ENCODE measurements at regions not wholly inside any gene's neighbourhood (a gene's known extent, or its start where the extent isn't known, plus 50 kb on each side); places are given as distances from the start of the nearest gene placed in this dataset.
"Not testable (repeated sequence)": the region's sequence is repeated elsewhere in the genome, so short reads cannot be mapped to it uniquely, and the experiment has no call there.

DNA sequence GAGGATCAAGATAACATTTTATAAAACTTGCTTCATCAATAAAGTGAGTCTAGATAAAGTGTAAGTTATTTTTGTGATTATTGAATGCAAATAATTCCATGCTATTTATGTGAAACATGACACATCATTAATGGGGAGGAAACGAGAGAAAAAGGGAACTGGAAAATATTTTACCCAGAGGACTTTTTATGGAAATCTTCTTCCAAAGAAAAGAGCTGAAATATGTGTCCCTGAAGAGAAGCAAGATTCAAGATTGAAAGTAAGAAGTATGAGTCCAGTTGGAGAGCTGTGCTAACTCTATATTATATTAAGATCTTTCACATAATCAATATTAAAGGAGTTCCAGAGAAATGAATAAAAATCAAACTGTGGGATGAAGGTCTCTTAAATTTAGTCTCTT is 1361.8 kb downstream of the GATA3 start:
- TF ChIP-seq POLR2A (IDR thresholded peaks at IDR 0.05; ENCODE audit: low read length) (no peak), GATA1 (IDR thresholded peaks at IDR 0.05; ENCODE audit: low read depth, low read length) (no peak)
- no peak for DNase-seq

DNA sequence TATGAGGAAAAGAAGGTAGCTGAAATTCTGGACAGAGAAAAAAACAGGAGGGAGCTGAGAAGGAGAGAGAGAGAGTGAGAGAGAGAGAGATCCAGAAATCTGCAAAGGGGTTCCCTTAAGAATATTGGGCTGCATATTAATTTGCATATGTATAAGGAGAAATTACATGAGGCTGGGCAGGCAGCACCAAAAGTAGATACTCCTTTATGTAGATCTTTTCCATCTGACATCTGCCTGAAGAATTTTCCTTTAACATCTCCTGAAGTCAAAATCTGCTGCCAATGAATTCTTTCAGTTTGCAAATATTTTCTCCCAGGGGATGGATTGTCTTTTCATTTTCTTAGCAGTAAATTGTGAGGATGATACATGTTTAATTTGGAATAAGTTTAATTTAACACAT is 1365.3 kb downstream of the GATA3 start:
- TF ChIP-seq GATA1 (IDR thresholded peaks at IDR 0.05; ENCODE audit: low read depth, low read length) (no peak), POLR2A (IDR thresholded peaks at IDR 0.05; ENCODE audit: low read length) (no peak)
- DNase-seq, result no peak

DNA sequence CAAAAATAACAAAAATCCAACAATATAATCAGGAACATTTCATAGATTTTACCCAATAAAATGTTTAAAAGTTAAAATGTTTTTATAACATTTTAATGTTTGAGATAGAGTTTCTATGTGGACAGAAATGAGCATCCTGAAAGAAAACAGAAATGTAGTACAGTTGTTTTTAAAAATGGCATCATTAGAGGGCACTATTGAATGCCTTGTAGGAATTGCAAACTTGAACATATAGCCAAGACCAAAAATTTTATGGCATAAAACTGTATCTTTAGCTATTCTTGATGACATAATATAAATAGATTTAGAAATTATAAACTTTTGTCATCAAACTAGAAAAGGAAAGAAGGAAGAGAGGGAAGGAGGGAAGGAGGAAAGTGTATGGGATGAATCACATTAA is 1372.7 kb downstream of the GATA3 start:
- no peak for DNase-seq
- TF ChIP-seq POLR2A (IDR thresholded peaks at IDR 0.05; ENCODE audit: low read length), result no peak
- TF ChIP-seq GATA1 (IDR thresholded peaks at IDR 0.05; ENCODE audit: low read depth, low read length), result no peak

DNA sequence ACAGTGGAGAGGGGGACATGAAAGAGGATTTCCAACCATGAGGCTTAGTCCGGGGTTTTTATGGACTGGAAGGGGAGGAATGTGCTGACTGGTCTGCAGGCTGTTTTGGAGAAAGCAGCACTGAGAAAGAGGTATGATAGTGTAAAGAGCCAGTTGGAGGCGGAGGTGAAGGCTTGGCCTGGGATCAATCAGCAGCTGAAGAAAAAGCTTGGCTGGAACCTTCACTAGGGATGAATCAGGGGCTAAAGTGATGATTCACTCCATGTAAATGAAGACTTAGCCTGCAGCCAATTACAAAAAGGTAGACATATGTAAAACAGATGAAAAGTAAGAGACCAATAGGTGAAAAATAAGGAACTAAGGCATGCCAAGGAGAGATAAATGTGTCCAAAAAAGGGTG is 1382.6 kb downstream of the GATA3 start:
- DNase-seq, result no peak

DNA sequence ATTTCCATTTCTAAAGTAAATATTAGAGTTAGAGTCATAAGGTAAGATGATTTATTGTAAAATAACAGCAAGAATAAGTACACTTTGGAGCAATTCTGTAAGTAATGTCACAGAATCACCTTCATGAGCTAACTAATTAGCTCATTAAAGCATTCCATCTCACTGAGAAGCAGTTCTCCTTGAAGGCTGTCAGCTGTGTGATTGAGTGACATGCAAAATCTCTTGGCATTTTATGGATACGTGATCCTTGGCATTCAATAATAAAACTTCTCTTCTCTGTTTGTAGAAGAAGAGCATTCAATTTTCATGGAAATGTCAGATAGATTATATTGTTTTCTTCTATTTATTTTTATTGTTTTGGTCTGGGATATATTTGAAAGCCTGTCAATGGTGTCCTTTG is 1389.3 kb downstream of the GATA3 start:
- no peak for DNase-seq
- TF ChIP-seq GATA1 (IDR thresholded peaks at IDR 0.05; ENCODE audit: low read depth, low read length) (no peak), POLR2A (IDR thresholded peaks at IDR 0.05; ENCODE audit: low read length) (no peak)

More for the DNA sequence above, 1382.6 kb downstream of the GATA3 start:
- TF ChIP-seq GATA1 (IDR thresholded peaks at IDR 0.05; ENCODE audit: low read depth, low read length), result no peak
- TF ChIP-seq POLR2A (IDR thresholded peaks at IDR 0.05; ENCODE audit: low read length), result no peak

DNA sequence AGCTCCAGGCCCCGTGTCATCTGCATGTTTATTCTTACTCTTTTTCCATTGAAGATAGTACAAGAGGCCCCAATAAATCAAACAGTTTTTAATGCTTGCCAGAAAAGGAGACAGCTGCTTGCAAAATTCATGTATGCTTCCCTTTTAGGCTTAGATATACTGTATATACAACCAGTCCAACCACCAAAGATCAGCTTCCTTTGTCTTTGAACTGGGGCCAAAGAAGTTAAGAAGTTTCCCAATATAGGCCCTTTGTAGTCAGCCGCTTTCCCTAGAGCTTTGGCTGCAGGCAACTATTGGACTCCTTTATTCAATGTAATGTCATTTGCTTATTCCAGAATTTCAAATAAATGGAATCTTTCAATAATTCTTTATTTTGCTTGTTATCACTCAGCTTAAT is 1395.0 kb downstream of the GATA3 start:
- TF ChIP-seq GATA1 (IDR thresholded peaks at IDR 0.05; ENCODE audit: low read depth, low read length) (no peak), POLR2A (IDR thresholded peaks at IDR 0.05; ENCODE audit: low read length) (no peak)

DNA sequence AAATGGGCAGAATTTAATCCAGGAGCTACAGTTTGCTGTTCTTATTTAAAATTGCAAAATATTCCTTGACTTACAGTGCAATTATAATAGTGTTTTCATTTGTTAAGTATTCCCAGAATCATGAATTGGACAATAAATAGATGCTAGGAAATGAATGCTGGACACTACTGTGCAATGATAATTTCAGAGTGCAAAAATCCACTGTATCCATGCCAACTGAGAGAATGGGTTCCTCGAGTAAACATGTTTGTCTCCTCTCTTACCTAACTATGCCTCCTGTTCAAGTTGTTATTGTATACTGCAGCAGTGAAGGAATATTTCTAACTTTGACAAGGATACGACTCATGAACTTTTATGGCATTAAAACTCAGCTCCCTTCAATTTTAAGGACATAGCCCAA is 1396.3 kb downstream of the GATA3 start:
- TF ChIP-seq POLR2A (IDR thresholded peaks at IDR 0.05; ENCODE audit: low read length), result no peak
- TF ChIP-seq GATA1 (IDR thresholded peaks at IDR 0.05; ENCODE audit: low read depth, low read length), result no peak
- DNase-seq, result no peak

More for the DNA sequence above, 1395.0 kb downstream of the GATA3 start:
- DNase-seq, result no peak

DNA sequence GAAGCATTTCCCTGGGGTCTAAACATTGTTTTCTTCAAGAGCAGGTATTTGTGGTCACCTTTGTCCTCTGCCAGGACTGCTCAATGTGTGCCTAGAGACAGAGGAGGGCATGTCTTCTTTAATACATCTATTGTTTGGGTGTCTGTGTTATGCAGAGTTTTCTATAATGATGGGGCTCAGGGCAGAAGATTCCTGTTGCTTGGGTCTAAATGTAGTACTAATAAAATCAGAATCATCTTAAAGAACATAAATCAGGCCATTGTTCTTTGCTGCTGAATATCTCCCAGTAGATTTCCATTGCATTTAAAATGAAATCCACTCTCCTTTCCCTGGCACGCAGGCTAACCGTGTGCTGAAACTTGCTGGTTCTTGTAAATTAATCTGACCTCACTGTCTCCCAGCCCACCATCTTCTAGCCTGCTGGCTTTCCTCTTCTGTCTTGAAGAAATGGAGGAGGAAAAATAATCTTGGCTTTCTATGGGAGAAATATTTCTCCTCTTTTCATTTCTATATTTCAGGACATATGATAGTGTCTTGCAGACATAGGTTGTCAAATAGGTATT is 1396.8 kb downstream of the GATA3 start:
- TF ChIP-seq GATA1 (IDR thresholded peaks at IDR 0.05; ENCODE audit: low read depth, low read length) (no peak), POLR2A (IDR thresholded peaks at IDR 0.05; ENCODE audit: low read length) (no peak)
- DNase-seq, result no peak

DNA sequence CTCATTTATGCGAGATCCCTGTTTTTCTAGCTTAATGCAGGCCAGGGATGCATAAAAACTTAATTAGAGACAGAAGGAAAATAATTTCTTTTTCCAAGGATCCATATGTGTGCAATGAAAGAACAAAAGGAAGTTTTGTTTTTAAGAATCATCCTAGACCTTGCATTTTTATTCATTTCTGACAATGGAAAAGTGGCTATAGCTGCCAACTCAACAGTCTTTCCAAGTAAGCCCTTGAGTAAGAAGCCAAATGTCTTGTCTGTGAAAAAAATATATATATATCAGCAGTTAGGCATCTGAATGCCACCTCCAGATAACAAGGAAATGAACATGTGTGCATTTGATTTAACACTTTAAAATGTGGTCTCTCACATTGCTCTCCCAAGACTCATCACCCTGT is 1397.6 kb downstream of the GATA3 start:
- no peak for TF ChIP-seq GATA1 (IDR thresholded peaks at IDR 0.05; ENCODE audit: low read depth, low read length)
- no peak for TF ChIP-seq POLR2A (IDR thresholded peaks at IDR 0.05; ENCODE audit: low read length)
- no peak for DNase-seq

DNA sequence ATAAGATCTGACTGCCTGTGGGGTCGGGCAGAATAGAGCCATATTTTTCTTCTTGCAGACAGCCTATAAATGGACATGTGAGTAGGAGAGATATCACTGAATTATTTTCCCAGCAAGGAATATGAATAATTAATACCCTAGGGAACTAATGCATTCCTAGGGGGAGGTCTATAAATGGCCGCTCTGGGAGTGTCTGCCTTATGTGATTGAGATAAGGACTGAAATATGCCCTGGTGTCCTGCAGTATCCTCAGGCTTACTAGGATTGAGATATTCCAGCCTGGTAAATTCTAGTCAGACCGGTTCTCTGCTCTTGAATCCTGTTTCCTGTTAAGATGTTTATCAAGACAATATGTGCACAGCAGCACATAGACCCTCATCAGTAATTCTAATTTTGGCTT is 1399.4 kb downstream of the GATA3 start:
- not testable (repeated sequence) for DNase-seq

DNA sequence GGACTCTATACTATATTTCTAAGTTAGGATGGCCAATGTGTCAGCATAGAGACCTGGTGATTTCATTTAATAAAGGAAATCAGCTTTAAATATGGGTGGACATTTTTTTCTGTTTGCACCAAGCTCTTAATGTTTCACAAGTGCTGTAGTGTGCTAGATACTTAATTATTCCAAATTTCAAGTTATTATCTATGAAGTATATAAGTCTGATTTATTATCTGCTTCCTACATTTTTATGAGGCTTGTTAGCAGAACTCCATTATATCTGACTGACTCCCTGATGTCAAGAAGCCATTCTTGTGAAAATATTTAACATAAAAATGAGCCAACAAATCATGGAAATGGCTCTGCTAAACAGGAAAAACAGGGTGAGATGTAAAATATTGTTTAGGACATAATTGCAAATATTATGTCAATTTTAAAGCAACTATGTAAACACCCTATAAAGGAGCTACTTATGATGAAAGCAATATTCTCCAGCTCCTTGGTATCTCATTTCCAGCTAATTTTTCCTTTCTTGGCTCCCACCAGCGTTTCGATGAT is 1415.2 kb downstream of the GATA3 start:
- TF ChIP-seq GATA1 (IDR thresholded peaks at IDR 0.05; ENCODE audit: low read depth, low read length), result no peak
- no peak for TF ChIP-seq POLR2A (IDR thresholded peaks at IDR 0.05; ENCODE audit: low read length)
- DNase-seq, result no peak

DNA sequence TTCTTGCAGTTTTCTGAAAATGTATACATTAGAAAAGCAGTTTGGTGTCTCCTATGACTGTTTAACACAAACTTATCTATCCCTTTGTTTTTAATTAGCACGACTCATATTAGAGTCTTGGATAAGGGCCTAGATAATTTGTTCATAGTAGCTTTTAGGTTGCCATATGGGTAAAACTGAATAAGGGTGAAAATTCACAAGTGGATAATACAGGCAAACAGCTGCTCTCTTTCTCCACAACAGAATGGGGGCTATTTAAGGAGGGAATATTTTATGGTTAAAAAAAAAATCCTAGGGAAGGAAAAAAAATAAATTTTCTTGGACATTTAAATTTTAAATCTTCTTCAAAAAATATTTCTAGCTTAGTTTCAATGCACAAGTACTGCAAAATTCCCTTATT is 1416.1 kb downstream of the GATA3 start:
- no peak for DNase-seq

DNA sequence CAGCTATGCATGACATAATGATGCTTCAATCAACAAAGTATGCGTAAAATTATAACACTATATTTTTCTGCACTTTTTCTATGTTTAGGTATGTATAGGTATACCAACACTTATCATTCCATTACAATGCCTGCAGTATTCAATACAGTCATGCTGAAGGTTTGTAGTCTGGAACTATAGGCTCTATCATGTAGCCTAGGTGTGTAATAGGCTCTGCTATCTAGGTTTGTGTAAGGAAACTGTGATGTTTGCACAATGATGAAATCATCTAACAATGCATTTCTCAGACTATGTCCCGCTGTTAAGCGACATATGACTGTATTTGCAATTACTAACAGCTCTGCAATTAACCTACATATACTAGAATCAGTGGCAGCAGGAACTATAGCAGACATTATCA is 1447.5 kb downstream of the GATA3 start:
- TF ChIP-seq POLR2A (IDR thresholded peaks at IDR 0.05; ENCODE audit: low read length) (no peak), GATA1 (IDR thresholded peaks at IDR 0.05; ENCODE audit: low read depth, low read length) (no peak)
- no peak for DNase-seq

More for the DNA sequence above, 1416.1 kb downstream of the GATA3 start:
- TF ChIP-seq POLR2A (IDR thresholded peaks at IDR 0.05; ENCODE audit: low read length) (no peak), GATA1 (IDR thresholded peaks at IDR 0.05; ENCODE audit: low read depth, low read length) (no peak)

DNA sequence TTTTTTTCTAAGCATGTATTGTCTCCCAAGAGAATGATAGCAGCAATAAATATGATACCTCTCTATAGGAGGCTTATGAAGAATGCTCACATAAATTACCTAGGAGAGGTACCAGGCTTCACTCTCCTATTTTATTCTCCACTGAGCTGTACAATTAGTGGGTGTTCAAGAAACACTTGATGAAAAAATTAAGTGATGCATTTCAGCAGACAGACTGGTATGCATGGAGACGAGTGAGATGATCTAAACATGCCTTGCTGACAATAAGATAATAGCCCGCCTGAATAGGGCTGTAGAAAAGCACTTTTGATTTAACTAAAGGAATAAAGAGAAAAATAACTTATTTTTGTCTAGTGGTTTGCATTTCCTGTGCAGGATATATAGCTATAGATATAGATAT is 1449.7 kb downstream of the GATA3 start:
- TF ChIP-seq GATA1 (IDR thresholded peaks at IDR 0.05; ENCODE audit: low read depth, low read length), result no peak
- no peak for TF ChIP-seq POLR2A (IDR thresholded peaks at IDR 0.05; ENCODE audit: low read length)
- DNase-seq, result no peak

DNA sequence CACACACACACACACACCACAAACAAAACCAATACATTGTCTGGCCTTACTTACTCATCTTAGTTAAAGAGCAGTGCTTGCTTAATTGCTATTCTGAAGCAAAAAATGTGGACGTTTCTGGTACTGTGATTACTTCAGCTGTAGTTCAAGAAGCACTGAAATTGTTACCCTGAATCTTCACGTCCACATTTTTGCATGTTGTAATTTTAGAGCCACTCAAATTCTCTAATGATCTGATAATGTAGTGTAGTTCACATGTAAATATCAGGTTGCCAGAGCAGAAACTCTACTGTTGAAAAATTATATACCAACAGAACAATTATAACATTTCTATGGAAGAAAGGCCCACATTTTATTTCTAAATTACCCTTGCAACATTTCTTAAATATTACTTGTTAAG is 1451.1 kb downstream of the GATA3 start:
- TF ChIP-seq GATA1 (IDR thresholded peaks at IDR 0.05; ENCODE audit: low read depth, low read length) (no peak), POLR2A (IDR thresholded peaks at IDR 0.05; ENCODE audit: low read length) (no peak)
- DNase-seq, result no peak

DNA sequence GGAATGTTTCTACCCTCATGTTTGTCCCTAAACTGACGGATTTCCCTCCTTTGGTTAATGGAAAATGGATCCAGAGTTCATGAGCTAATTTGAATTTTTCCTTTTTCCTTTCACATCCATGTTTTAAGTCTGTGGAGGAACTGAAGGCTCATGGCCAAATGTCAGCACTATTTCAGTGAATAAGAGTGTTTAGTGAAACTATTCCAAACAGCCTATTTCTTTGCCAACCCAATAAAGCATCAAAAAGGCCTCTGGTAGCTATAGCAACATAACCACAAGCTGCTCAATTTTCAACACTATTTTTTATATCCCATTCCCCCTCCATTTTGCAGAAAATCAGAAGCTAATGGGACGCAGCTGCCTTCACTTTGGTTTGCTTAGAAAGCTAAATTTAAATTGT is 1454.1 kb downstream of the GATA3 start:
- TF ChIP-seq POLR2A (IDR thresholded peaks at IDR 0.05; ENCODE audit: low read length) (no peak), GATA1 (IDR thresholded peaks at IDR 0.05; ENCODE audit: low read depth, low read length) (no peak)
- DNase-seq, result no peak
